K562 (cell line): ENCODE measurements at regions not wholly inside any gene's neighbourhood (a gene's known extent, or its start where the extent isn't known, plus 50 kb on each side); places are given as distances from the start of the nearest gene placed in this dataset.

Experiments
- ATAC-seq: fragments of 200-7000 bp; cut with Tn5 transposase; 3 replicates; pipeline ENCODE4 v1.9.1; 2020; ENCODE audit warnings: moderate library complexity
- BruUV-seq: library from RNA; stranded (reverse); fragments of 400-500 nt; replicated peaks from 2 replicates; lab custom pipeline; 2021; lab: Mats Ljungman, UMichigan
- CTCF ChIA-PET: fragments of 300-600 bp; formaldehyde crosslinking; extraction: SDS; loops from one replicate; lab custom pipeline; 2021; ENCODE audit warnings: low intra/inter-chr PET ratio; lab: Yijun Ruan, JAX
- POLR2A ChIA-PET: fragments of 300-600, 350-650 bp; sonication (Branson Sonifier 250); formaldehyde crosslinking; extraction: SDS; loops from one replicate; lab custom pipeline; 2021; ENCODE audit warnings: antibody characterized with exemption, inconsistent platforms; lab: Yijun Ruan, JAX
- DNase-seq, 4 experiments: peaks; one replicate each; pipeline versions ENCODE4 v3.0.0 to v3.0.0-alpha.2; 2011 to 2018; ENCODE audit warnings: low spot score in 3 of 4, mixed read lengths in 3 of 4; ENCODE audit errors: extremely low read depth in 1 of 4
- FAIRE-seq: peaks from 2 replicates; lab custom pipeline; 2011; peaks lifted over from hg19 to GRCh38; lab: Jason Lieb, UNC
- H2AFZ ChIP-seq: 2 replicates; pipeline ENCODE4 v1.6.0; 2011; ENCODE audit warnings: low read depth, low read length, control low read depth, inconsistent platforms
- H3K27ac ChIP-seq: fragments of 200-600 bp; 3 replicates; pipeline ENCODE4 v1.8.0; 2011; ENCODE audit warnings: low read depth, mild to moderate bottlenecking, control low read depth, inconsistent platforms, low read length, moderate library complexity, mixed read lengths; ENCODE audit errors: extremely low read depth
- H3K27me3 ChIP-seq, 2 experiments: fragments of 300-600 bp in 1 of 2; 2 replicates in 1 of 2; 3 replicates in 1 of 2; pipeline versions ENCODE4 v1.6.0 to v1.8.0; 2011; ENCODE audit warnings: inconsistent platforms in 2 of 2, low read length in 2 of 2, mild to moderate bottlenecking in 1 of 2, mixed read lengths in 1 of 2, moderate library complexity in 1 of 2; ENCODE audit not compliant: control insufficient read depth in 2 of 2, insufficient read depth in 2 of 2
- H3K36me3 ChIP-seq: fragments of 300-600 bp; 3 replicates; pipeline ENCODE4 v1.8.0; 2011; ENCODE audit warnings: mild to moderate bottlenecking, low read length, inconsistent platforms; ENCODE audit not compliant: control insufficient read depth, insufficient read depth
- H3K4me1 ChIP-seq, 2 experiments: fragments of 200-600 bp in 1 of 2; replicated peaks in 1 of 2; 2 replicates in 1 of 2; 3 replicates in 1 of 2; pipeline versions ENCODE4 v1.5.1 to v1.8.0; 2011; ENCODE audit warnings: inconsistent platforms in 2 of 2, low read length in 2 of 2, mild to moderate bottlenecking in 1 of 2, mixed read lengths in 1 of 2, moderate library complexity in 1 of 2; ENCODE audit not compliant: control insufficient read depth in 2 of 2, insufficient read depth in 2 of 2
- H3K4me2 ChIP-seq: 2 replicates; pipeline ENCODE4 v1.6.1; 2011; ENCODE audit warnings: low read length, control low read depth, inconsistent platforms, mixed read lengths; ENCODE audit not compliant: insufficient read depth
- H3K4me3 ChIP-seq: fragments of 200-600 bp; sonication (generic), shearing (Covaris generic); 2 replicates; pipeline ENCODE4 v1.5.1; 2016; ENCODE audit warnings: control low read depth, inconsistent platforms
- H3K79me2 ChIP-seq: fragments of 200-600 bp; 3 replicates; pipeline ENCODE4 v1.8.0; 2011; ENCODE audit warnings: low read length, inconsistent platforms; ENCODE audit not compliant: control insufficient read depth, insufficient read depth
- H3K9ac ChIP-seq, 2 experiments: 2 replicates each; pipeline versions ENCODE4 v1.6.0 to v1.6.1; 2011; ENCODE audit warnings: low read depth in 2 of 2, low read length in 2 of 2, control low read depth in 1 of 2, inconsistent platforms in 1 of 2, mild to moderate bottlenecking in 1 of 2, mixed read lengths in 1 of 2; ENCODE audit not compliant: insufficient read depth in 1 of 2
- H3K9me1 ChIP-seq: one replicate; pipeline ENCODE4 v1.6.0; 2011; ENCODE audit warnings: inconsistent platforms, mild to moderate bottlenecking, low read length, moderate library complexity; ENCODE audit not compliant: control insufficient read depth, insufficient read depth
- H3K9me3 ChIP-seq: replicated peaks from 2 replicates; pipeline ENCODE4 v1.5.1; 2011; ENCODE audit warnings: low read depth, low read length, inconsistent platforms; ENCODE audit not compliant: control insufficient read depth, insufficient read depth
- H4K20me1 ChIP-seq: replicated peaks from 2 replicates; pipeline ENCODE4 v1.6.1; 2011; ENCODE audit warnings: low read length, inconsistent platforms, mixed read lengths; ENCODE audit not compliant: control insufficient read depth, insufficient read depth
- EP400 ChIP-seq: fragments of 450-650 bp; IDR thresholded peaks from 2 replicates; pipeline ENCODE4 v1.6.1; 2017; ENCODE audit warnings: antibody characterized with exemption, mild to moderate bottlenecking, moderate library complexity
- MAZ ChIP-seq, 2 experiments: fragments of 450-650 bp in 1 of 2; sonication (generic) in 1 of 2; formaldehyde crosslinking; IDR thresholded peaks in 1 of 2; conservative IDR thresholded peaks in 1 of 2; 2 replicates each; pipeline versions ENCODE4 v1.4.0 to v1.5.0; 2020; ENCODE audit warnings: mild to moderate bottlenecking in 1 of 2, missing genetic modification reagents in 1 of 2
- NELFE ChIP-seq: IDR thresholded peaks from 2 replicates; pipeline ENCODE4 v1.6.1; 2011; ENCODE audit warnings: mild to moderate bottlenecking; ENCODE audit not compliant: insufficient read depth, insufficient read length
- SMAD4 ChIP-seq: fragments of 250-450 bp; sonication (Bioruptor Pico); conservative IDR thresholded peaks from 2 replicates; pipeline ENCODE4 v1.8.0; 2021; ENCODE audit warnings: inconsistent platforms, mild to moderate bottlenecking, moderate library complexity
- SMARCC2 ChIP-seq: fragments of 450-650 bp; IDR thresholded peaks from 2 replicates; pipeline ENCODE4 v1.6.1; 2017; ENCODE audit warnings: antibody characterized with exemption, moderate library complexity, mild to moderate bottlenecking, low read depth
- SREBF2 ChIP-seq: sonication (generic); formaldehyde crosslinking; IDR thresholded peaks from 2 replicates; pipeline ENCODE4 v1.4.0; 2020; ENCODE audit warnings: mild to moderate bottlenecking, missing genetic modification reagents
- ZFPM2 ChIP-seq: fragments of 250-450 bp; sonication (Bioruptor Pico); IDR thresholded peaks from 2 replicates; pipeline ENCODE4 v1.5.1; 2022; ENCODE audit warnings: mild to moderate bottlenecking
- in situ Hi-C: fragments of 300-500 bp; cut with MboI; formaldehyde crosslinking; loops from 4 replicates; pipeline ENCODE4 v1.15.0; 2018; ENCODE audit warnings: inconsistent platforms, mixed read lengths
- intact Hi-C: fragments of 100-400 bp; cut with micrococcal nuclease; formaldehyde crosslinking; loops from 2 replicates; pipeline ENCODE4 v1.14.2; 2022
- TF ChIP-seq, protein P1 (sequence below): sonication (generic); formaldehyde crosslinking; IDR thresholded peaks from 2 replicates; pipeline ENCODE4 v1.8.0; 2022; ENCODE audit warnings: mild to moderate bottlenecking, low read depth, missing genetic modification reagents

DNA sequence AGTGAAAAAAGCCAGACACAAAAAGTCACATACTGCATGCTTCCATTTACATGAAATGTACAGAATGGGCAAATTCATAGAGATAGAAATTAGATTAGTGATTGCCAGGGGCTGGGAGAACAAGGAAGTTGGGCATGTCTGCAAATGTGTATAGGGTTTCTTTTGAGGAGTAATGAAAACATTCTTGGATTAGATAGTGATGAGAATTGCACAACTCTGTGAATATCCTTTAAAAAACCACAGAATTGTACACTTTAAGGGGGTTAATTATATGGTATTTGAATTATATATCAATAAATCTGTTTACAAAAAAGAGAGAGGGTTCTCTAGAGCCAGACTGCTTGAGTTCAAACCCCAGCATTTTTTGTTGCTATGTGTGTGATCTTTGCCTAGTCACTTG lies 188.1 kb downstream of the CDC5L start:
- ChIA-PET POLR2A (no interaction called here), CTCF (no interaction called here)
- intact Hi-C loops: no loop called here
- no peaks in the 10 kb centered on the region for H4K20me1 ChIP-seq
- no peak for FAIRE-seq
- no peak overlapping the region for H3K9ac ChIP-seq
- H3K27me3 ChIP-seq: no peaks in the 10 kb centered on the region
- no peak overlapping the region for H2AFZ ChIP-seq
- BruUV-seq: no TSS peak
- ATAC-seq: no peak
- no peaks in the 10 kb centered on the region for H3K9me1 ChIP-seq
- no peak for TF ChIP-seq NELFE
- no peak for TF ChIP-seq SREBF2
- TF ChIP-seq SMAD4 (CRISPR knock-in tag): no peak
- TF ChIP-seq MAZ (CRISPR knock-in tag; conservative IDR thresholded peaks at IDR 0.05 in 1 of 2, IDR thresholded peaks at IDR 0.05 in 1 of 2): no peak
- TF ChIP-seq, protein P1, sequence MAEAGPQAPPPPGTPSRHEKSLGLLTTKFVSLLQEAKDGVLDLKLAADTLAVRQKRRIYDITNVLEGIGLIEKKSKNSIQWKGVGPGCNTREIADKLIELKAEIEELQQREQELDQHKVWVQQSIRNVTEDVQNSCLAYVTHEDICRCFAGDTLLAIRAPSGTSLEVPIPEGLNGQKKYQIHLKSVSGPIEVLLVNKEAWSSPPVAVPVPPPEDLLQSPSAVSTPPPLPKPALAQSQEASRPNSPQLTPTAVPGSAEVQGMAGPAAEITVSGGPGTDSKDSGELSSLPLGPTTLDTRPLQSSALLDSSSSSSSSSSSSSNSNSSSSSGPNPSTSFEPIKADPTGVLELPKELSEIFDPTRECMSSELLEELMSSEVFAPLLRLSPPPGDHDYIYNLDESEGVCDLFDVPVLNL (CRISPR knock-in tag): no peak
- TF ChIP-seq SMARCC2: no peak
- no peak for TF ChIP-seq ZFPM2 (CRISPR knock-in tag)
- TF ChIP-seq EP400: no peak
- H3K4me1 ChIP-seq: no peaks in the 10 kb centered on the region
- in situ Hi-C loops: no loop called here
- H3K79me2 ChIP-seq: no peaks in the 10 kb centered on the region
- H3K4me2 ChIP-seq: no peak overlapping the region
- DNase-seq: no peak
- H3K4me3 ChIP-seq: no peak overlapping the region
- H3K36me3 ChIP-seq: no peaks in the 10 kb centered on the region
- no peaks in the 10 kb centered on the region for H3K9me3 ChIP-seq
- no peak overlapping the region for H3K27ac ChIP-seq
